Erythroblast (primary cell): ENCODE measurements at regions not wholly inside any gene's neighbourhood (a gene's known extent, or its start where the extent isn't known, plus 50 kb on each side); places are given as distances from the start of the nearest gene placed in this dataset.
"Not testable (repeated sequence)": the region's sequence is repeated elsewhere in the genome, so short reads cannot be mapped to it uniquely, and the experiment has no call there.

Source experiments
- DNase-seq, 2 experiments: peaks; one replicate each; lab custom pipeline; 2025; lab: John Stamatoyannopoulos, UW
- GATA1 ChIP-seq: IDR thresholded peaks from 2 replicates; pipeline ENCODE4 v1.6.1; 2011; ENCODE audit warnings: low read depth, mild to moderate bottlenecking, control low read depth, low read length, moderate library complexity
- POLR2A ChIP-seq: IDR thresholded peaks from 2 replicates; pipeline ENCODE4 v1.6.1; 2011; ENCODE audit warnings: mild to moderate bottlenecking, low read length

DNA sequence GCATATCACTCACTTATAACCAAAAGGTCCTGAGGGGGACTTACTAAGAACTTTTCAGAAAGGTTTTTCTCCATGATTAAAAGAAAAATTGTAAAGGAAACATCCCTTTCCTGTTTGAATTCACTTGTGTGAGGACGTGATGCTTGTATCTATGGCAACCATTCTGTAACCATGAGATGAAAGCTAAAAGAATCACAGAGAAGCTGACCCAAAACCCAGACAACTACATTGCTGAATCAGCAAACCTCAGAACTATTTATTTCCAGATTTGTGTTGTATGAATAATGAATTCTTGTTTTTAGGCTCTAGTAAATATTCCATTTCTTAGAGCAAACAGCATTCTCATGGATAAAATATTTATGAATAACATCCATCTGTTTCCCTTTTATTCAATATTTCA lies 91.2 kb downstream of the RCHY1 start:
- no peak for DNase-seq
- TF ChIP-seq POLR2A: no peak
- TF ChIP-seq GATA1: no peak

DNA sequence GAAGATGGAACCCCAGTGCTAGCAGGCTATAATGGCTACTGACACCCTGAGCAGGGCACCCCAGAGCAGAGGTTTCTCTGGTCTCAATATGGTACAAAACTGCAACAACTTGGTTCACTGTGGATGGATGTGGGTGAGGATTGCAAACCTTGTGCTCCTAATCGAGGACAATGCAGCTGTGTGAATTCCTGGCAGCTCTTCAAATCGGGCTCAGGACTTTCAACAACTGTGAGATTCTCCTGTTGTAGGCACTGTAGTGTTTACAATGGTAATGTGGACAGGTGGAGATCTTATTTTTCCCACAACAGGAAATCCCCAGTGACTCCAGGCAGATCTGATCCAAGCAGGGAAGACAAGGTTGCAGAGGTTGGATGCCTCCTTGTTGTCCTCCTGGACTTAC lies 101.5 kb downstream of the RCHY1 start:
- no peak for DNase-seq
- no peak for TF ChIP-seq POLR2A

DNA sequence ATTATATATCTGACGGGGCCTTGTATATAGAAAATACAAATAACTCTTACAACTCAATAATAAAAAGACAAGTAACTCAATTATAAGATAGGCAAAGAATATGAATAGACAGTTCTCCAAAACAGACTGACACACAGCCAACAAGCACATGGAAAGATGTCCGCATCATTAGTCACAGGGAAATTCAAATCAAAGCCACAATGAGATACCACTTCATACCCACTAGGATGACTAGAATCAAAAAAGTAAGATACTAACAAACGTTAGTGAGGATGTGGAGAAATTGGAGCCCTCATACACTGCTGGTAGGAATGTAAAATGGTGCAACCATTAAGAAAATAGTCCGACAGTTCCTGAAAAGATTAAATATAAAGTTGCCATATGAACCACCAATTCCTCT lies 115.7 kb downstream of the RCHY1 start:
- no peak for TF ChIP-seq GATA1
- TF ChIP-seq POLR2A: no peak
- DNase-seq: no peak

DNA sequence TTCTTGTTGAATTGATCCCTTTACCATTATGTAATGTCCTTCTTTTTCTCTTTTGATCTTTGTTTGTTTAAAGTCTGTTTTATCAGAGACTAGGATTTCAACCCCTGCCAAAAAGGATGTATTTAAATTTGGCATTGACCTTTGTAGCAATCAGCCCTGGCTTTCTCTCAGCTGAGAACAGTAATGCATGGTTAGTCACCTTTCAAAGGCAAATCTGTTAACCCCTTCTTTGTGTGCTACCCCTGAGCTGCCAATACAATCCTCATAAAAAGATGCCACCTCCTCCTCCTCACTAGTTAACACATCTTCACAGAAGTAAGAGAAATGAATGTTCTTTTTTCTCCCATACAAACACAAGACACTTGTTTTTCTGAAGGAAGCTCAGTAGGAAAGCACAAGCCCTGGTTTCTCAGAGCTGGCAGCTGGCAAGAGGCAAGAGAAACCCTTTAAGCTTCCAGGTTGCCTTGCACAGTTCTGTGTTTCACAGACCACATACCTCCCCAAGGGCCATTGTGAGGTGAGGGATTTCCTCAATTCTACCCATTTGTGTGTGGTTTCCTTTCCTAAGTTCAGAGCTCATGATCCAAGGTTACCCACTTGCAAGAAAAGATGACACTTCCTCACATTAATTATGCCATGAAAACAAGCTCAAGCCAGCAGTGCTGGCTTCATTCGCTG lies 122.6 kb downstream of the RCHY1 start:
- TF ChIP-seq GATA1 (no peak), POLR2A (no peak)
- DNase-seq: no peak

DNA sequence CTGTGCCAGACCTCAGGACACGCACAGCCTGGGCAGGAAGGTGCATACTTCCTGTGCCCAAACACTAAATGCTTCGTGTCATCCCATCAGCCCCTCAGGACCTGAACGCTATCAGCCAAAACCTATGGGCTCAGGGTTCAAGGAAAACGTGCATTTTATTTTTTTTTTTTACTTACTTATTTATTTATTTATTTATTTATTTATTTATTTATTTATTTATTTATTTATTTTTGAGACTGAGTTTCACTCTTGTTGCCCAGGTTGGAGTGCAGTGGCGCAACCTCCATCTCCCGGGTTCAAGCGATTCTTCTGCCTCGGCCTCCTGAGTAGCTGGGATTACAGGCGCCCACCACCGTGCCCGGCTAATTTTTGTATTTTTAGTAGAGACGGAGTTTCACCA lies 127.8 kb downstream of the RCHY1 start:
- DNase-seq: not testable (repeated sequence)

DNA sequence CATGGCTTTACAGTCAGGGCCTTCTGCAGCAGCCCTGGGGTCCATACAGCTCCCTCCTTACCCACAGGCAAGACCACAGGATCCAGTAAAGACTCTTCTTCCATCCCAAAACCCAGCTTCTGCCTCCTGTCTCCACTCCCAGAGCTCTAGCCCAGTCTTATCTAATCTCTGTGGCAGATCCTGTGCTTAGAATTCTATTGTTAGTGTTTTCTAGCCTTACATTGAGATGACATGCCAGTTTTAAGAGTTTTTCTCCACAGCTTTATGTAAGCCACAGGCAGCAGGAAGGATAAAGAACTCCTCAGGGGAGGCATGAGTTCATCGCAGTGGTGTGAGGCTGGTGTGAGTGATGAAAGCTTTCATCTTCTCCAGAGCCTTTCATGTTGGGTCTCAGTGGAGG lies 129.1 kb downstream of the RCHY1 start:
- no peak for DNase-seq
- TF ChIP-seq POLR2A: no peak
- TF ChIP-seq GATA1: no peak

DNA sequence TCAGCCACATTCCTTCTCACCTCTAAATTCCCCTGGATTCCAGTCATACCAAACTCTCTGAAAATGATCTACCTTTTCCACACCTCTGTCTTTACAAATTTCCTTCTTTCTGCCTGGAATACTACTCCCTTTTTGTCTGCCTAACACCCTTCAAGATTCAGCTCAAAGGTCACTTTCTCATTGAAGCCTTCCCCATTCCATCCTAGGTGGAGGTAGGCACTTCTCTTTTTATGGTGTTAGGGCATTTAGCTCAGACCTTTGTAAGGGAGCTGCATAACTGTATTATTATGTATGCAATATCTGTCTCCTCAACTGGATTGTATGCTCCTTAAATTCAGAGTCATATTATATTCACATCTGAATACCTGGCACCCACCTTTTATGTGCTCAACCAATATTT lies 137.7 kb downstream of the RCHY1 start:
- DNase-seq: no peak
- TF ChIP-seq GATA1: no peak
- TF ChIP-seq POLR2A: no peak

DNA sequence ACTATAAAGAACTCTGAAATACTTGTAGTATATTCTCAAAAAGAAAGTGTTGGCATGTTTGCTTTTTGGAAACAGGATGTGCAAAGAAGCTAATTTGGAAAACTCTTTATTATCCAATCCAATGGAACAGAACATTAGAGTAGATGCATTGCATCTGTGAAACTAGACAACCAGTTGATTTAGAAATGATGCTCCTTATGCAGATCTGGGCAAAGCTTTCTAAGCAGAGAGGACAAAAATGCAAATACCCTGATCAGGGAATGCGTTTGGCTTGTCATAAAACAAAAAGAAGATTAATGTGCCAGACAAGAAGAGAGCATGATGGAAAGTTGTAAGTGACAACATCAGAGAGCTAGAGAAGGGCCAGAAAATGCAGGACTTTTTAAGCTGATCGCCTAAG lies 142.3 kb downstream of the RCHY1 start:
- DNase-seq: no peak

DNA sequence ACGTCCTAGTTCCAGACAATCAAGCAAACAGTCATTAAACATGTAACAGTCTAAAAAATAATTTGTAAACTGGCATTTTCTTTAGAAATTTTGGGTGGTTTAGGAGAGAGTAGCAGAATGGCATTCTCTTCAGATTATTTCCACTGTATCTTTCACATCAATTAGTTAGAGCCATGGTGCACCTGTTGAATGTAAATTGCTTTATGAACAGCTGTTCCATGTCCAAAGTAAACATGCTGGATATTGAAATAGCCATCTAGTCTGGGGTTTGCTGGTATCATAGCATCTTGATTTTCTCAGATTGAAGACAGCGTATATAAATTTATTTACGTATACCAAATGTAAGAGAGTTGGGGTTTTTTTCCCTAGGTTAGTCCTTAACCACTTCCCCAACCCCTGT lies 143.6 kb downstream of the RCHY1 start:
- DNase-seq: no peak
- no peak for TF ChIP-seq POLR2A
- TF ChIP-seq GATA1: no peak

More for the DNA sequence above, 142.3 kb downstream of the RCHY1 start:
- TF ChIP-seq POLR2A (no peak), GATA1 (no peak)

DNA sequence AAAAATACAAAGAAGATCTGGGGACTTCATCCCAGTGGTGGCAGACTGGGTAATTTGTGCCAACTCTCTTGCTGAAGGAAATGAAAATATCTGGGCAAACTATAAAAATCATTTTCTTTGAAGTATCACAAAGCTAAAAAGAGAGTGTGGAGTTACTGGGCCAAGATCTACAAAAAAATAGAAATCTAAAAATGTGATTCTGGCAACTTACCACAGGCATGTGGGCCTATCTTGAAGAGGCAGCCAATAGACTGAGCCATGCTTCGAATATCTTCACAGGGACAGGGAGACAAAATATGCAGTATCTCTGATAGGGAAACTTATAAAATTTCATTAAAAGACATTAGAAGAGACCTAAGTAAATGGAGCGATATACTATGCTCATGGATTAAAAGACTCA lies 168.8 kb downstream of the RCHY1 start:
- no peak for DNase-seq
- TF ChIP-seq GATA1 (no peak), POLR2A (no peak)

DNA sequence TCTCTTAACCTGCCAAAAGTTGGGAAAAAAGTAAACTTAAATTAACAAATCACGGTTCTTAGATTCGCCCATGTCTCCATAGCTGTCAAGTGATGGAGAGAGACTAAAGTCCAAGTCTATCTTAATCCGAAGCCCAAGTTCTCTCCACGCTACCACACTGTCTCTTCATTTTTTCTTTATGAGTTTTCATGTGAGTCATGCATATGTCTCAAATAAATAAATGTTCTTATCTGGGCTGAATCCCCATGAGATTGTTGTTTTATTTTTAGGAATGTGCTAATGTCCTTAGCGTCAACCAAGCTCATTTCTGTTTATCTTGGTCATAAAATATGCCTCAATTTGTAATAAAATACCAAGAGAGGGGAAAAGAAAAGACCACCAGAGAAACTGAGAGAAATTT lies 169.3 kb downstream of the RCHY1 start:
- TF ChIP-seq POLR2A (no peak), GATA1 (no peak)
- DNase-seq: no peak

DNA sequence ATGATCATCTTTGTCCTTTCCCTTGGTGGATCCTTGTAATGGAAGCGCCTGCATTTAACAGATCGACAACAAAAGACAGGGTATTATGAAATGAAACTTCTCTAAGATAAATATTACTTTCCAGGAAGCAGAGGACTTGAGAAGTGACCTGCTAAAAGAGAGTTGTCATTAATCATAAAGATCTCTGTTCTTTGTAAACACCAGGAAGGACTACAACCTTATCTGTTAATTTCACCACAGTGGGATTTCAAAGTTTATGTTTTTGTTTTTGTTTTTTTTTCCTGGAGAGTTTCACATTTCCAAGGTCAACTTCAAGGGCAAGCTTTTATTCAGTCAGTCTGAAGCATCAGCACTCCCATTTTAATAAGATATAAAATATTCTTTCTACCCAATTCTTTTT lies 170.9 kb downstream of the RCHY1 start:
- TF ChIP-seq GATA1 (no peak), POLR2A (no peak)
- DNase-seq: no peak

DNA sequence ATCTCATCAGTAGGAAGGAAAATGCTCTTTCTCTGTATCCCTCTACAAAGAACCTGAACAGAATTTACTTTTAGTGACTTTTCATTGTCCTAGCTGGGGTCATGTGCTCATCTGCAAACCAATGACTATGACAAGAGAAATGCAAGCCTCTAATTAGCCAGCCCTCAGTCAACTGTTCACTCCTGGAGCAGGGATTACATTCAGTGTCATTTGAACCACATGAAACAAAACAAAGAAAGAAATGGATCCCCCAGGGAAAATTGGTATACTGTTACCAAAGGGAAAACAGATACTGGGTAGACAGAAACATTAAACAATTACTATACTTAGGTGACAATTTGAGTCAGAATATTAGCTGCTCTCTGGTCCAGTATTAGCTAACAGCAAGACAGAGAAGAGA lies 173.6 kb downstream of the RCHY1 start:
- no peak for TF ChIP-seq GATA1
- no peak for TF ChIP-seq POLR2A
- no peak for DNase-seq

DNA sequence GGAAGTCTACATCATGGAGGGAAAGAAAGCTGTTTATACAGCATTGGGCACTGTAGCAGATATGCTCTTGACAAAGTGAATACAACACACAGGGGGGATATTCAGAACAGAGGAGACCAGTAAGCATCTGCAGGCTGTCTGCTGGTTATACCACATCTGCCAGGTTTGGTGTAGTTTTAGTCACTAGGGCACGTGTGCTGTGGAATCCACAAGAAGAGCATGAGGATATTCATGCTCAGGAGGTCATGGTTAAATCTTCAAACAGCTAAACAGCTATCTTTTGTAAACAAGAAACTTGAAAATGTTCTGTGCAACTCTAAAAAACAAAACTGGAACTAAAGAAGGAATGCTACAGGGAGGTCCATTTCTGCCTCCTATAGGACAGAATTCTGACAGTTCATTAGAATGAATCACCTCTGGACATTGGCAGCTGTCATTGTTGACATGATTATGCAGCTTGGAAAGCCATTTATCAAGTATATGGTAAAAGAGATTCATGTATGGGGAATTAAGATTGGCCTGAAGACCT lies 175.8 kb downstream of the RCHY1 start:
- no peak for TF ChIP-seq POLR2A
- no peak for TF ChIP-seq GATA1
- DNase-seq: no peak

DNA sequence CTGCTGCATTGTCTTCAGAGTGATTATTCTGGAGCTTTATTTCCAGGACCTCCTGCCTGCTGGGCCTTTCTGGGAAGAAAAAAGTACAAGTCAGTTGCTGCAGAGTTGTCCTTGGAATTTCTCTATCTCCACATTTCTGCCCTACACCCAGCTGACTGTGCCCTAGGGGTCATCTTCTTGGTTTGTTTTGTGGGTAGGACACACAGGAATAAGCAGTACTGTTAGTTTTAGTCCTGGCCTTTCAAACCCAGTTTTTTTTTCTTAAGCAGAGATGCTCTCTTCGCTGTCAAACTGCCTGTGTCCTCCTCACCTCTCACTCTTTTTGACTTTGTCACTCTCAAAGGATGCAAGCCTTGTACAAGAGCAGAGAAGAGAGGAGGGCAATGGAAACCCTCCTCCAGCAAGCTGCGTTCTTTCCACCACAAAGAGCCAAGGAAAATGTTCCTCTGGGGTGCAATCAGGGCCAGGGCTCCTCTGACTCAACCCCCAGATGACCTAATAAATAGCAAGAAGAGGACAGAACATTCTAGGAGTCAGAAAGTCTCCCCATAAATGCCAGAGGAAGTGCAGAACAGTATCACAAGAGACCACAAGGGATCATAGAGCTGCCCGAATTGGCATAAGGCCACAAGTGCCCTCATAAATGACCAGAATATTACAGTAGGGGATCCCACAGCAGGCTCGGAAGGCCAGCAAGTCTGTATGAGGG lies 186.2 kb downstream of the RCHY1 start:
- DNase-seq: no peak
- TF ChIP-seq GATA1 (no peak), POLR2A (no peak)
